BE2C (cell line): ENCODE measurements at regions not wholly inside any gene's neighbourhood (a gene's known extent, or its start where the extent isn't known, plus 50 kb on each side); places are given as distances from the start of the nearest gene placed in this dataset.

Source experiments
- DNase-seq: peaks from one replicate; pipeline ENCODE4 v3.0.0-alpha.2; 2020
- H3K27me3 ChIP-seq: fragments of 250-450 bp; sonication (Bioruptor Pico); 2 replicates; pipeline ENCODE4 v1.5.1; 2020; ENCODE audit warnings: mild to moderate bottlenecking
- H3K36me3 ChIP-seq: fragments of 250-450 bp; sonication (Bioruptor Pico); 2 replicates; pipeline ENCODE4 v1.5.1; 2020; ENCODE audit warnings: mild to moderate bottlenecking
- H3K4me1 ChIP-seq: fragments of 250-450 bp; sonication (Bioruptor Pico); 2 replicates; pipeline ENCODE4 v1.5.1; 2020
- H3K4me3 ChIP-seq: 2 replicates; pipeline ENCODE4 v1.5.1; 2011; ENCODE audit warnings: low read depth, low read length
- H3K9me3 ChIP-seq: fragments of 250-450 bp; sonication (Bioruptor Pico); 2 replicates; pipeline ENCODE4 v1.5.1; 2020
- TF ChIP-seq, protein P1 (sequence below): IDR thresholded peaks from 2 replicates; pipeline ENCODE4 v1.5.1; 2012; ENCODE audit warnings: mild to moderate bottlenecking, low read depth, low read length

- Histone ChIP-seq H3K36me3 (no peaks in the 10 kb centered on the region), H3K4me1 (no peaks in the 10 kb centered on the region), H3K4me3 (no peak overlapping the region), H3K9me3 (no peaks in the 10 kb centered on the region), H3K27me3 (no peaks in the 10 kb centered on the region)
- DNase-seq: no peak
- TF ChIP-seq, protein P1, sequence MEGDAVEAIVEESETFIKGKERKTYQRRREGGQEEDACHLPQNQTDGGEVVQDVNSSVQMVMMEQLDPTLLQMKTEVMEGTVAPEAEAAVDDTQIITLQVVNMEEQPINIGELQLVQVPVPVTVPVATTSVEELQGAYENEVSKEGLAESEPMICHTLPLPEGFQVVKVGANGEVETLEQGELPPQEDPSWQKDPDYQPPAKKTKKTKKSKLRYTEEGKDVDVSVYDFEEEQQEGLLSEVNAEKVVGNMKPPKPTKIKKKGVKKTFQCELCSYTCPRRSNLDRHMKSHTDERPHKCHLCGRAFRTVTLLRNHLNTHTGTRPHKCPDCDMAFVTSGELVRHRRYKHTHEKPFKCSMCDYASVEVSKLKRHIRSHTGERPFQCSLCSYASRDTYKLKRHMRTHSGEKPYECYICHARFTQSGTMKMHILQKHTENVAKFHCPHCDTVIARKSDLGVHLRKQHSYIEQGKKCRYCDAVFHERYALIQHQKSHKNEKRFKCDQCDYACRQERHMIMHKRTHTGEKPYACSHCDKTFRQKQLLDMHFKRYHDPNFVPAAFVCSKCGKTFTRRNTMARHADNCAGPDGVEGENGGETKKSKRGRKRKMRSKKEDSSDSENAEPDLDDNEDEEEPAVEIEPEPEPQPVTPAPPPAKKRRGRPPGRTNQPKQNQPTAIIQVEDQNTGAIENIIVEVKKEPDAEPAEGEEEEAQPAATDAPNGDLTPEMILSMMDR: no peak
Observed at GRCh38 chr9:79387101-79387835, 184.5 kb upstream of the TLE4 start.

DNA sequence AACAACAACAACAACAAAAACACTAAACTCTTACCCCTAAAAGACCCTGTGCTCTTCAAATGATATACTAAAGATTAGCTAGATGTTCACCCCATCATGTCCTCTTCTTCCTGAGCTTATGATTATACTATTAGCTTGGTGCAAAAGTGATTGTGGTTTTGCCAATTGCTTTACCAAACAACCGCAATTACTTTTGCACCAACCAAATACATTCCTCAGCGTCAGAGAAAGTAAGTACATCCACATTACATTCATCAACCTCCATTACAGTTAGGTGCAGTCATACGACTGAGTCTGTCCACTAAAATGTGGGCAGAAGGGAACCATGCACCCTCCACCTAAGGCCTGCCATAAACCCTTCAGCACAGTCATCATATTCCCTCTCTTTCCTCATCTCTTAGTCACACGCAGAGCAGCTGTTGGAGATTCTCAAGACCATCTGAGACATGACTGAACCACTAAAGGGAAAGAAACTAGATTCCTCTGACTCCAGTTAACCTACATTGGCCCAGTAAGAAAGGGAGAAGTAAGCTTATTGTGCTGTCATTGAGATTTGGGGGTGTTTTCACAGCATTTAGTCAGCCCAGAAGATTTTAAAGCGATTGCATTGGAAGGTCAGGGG lies 181.6 kb upstream of the TLE4 start:
- TF ChIP-seq, protein P1: no peak
- no peak for DNase-seq
- Histone ChIP-seq H3K9me3 (no peaks in the 10 kb centered on the region), H3K36me3 (no peaks in the 10 kb centered on the region), H3K4me3 (no peak overlapping the region), H3K4me1 (no peaks in the 10 kb centered on the region), H3K27me3 (no peaks in the 10 kb centered on the region)

GRCh38 chr9:79390781-79391770 lies 180.7 kb upstream of the TLE4 start:
- TF ChIP-seq, protein P1: no peak
- Histone ChIP-seq H3K4me1 (no peaks in the 10 kb centered on the region), H3K27me3 (no peaks in the 10 kb centered on the region), H3K9me3 (no peaks in the 10 kb centered on the region), H3K4me3 (no peak overlapping the region), H3K36me3 (no peaks in the 10 kb centered on the region)
- no peak for DNase-seq

- Histone ChIP-seq H3K27me3 (no peaks in the 10 kb centered on the region), H3K4me3 (no peak overlapping the region)
- DNase-seq: no peak
Observed at GRCh38 chr9:79395228-79395627, 176.5 kb upstream of the TLE4 start.

DNA sequence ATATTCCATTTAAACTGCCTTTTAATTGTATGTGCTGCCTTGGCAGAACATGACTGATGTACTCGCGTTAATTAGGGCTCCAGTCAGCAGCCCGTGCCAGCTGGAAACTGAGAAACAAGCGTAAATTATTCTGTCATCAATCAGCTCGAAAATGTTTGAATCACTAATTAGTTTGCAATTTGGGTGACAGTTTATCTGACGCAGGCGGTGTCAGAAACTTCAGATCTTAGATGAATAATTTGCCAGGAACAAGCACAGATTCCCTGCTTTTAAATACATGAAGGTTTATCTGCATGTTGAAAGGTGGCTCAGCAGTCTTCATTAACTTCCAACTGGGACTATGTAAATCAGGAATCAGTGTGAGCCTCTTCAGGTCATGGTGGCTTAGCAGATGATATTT lies 176.0 kb upstream of the TLE4 start:
- DNase-seq: no peak
- H3K4me1 ChIP-seq: no peaks in the 10 kb centered on the region
- no peak overlapping the region for H3K4me3 ChIP-seq
- no peaks in the 10 kb centered on the region for H3K36me3 ChIP-seq
- no peaks in the 10 kb centered on the region for H3K27me3 ChIP-seq
- TF ChIP-seq, protein P1: no peak
- H3K9me3 ChIP-seq: no peaks in the 10 kb centered on the region

More at GRCh38 chr9:79395228-79395627, 176.5 kb upstream of the TLE4 start:
- TF ChIP-seq, protein P1: no peak
- no peaks in the 10 kb centered on the region for H3K4me1 ChIP-seq
- H3K36me3 ChIP-seq: no peaks in the 10 kb centered on the region
- no peaks in the 10 kb centered on the region for H3K9me3 ChIP-seq
